RWPE2 (cell line): ENCODE measurements at regions not wholly inside any gene's neighbourhood (a gene's known extent, or its start where the extent isn't known, plus 50 kb on each side); places are given as distances from the start of the nearest gene placed in this dataset.

Experiments used
- ATAC-seq: fragments of 200-7000 bp; cut with Tn5 transposase; 3 replicates; pipeline ENCODE4 v1.9.1; 2021; ENCODE audit warnings: low read depth
- DNase-seq: peaks from one replicate; pipeline ENCODE4 v3.0.0-alpha.2; 2020; ENCODE audit warnings: low spot score
- H3K27ac ChIP-seq: fragments of 450-650 bp; 2 replicates; pipeline ENCODE4 v1.5.1; 2017; ENCODE audit warnings: mild to moderate bottlenecking; ENCODE audit not compliant: poor library complexity, severe bottlenecking
- H3K27me3 ChIP-seq: fragments of 250-450 bp; sonication (Bioruptor Pico); 2 replicates; pipeline ENCODE4 v1.5.1; 2021; ENCODE audit warnings: mild to moderate bottlenecking, moderate library complexity; ENCODE audit not compliant: insufficient read depth, poor library complexity, severe bottlenecking
- H3K36me3 ChIP-seq: fragments of 250-450 bp; sonication (Bioruptor Pico); 2 replicates; pipeline ENCODE4 v1.5.1; 2020; ENCODE audit warnings: low read depth, mild to moderate bottlenecking, moderate library complexity
- H3K4me1 ChIP-seq: fragments of 250-450 bp; sonication (Bioruptor Pico); 2 replicates; pipeline ENCODE4 v1.5.1; 2021; ENCODE audit warnings: mild to moderate bottlenecking, moderate library complexity; ENCODE audit not compliant: insufficient read depth, poor library complexity, severe bottlenecking
- H3K4me3 ChIP-seq: fragments of 250-450 bp; sonication (Bioruptor Pico); 2 replicates; pipeline ENCODE4 v1.5.1; 2021; ENCODE audit warnings: mild to moderate bottlenecking, moderate library complexity; ENCODE audit not compliant: severe bottlenecking
- H3K9me3 ChIP-seq: fragments of 250-450 bp; sonication (Bioruptor Pico); 2 replicates; pipeline ENCODE4 v1.5.1; 2021; ENCODE audit warnings: mild to moderate bottlenecking, moderate library complexity; ENCODE audit not compliant: severe bottlenecking
- CTCF ChIP-seq: fragments of 450-650 bp; IDR thresholded peaks from one replicate; pipeline ENCODE4 v1.5.1; 2017; ENCODE audit warnings: mild to moderate bottlenecking, moderate library complexity; ENCODE audit not compliant: poor library complexity, severe bottlenecking

- DNase-seq: no peak
- Histone ChIP-seq H3K9me3 (no peaks in the 10 kb centered on the region), H3K4me3 (no peak overlapping the region), H3K4me1 (no peaks in the 10 kb centered on the region), H3K36me3 (no peaks in the 10 kb centered on the region), H3K27me3 (no peaks in the 10 kb centered on the region), H3K27ac (no peak overlapping the region)
- no peak for ATAC-seq
- TF ChIP-seq CTCF: no peak
These were observed 389.5 kb downstream of the KCNJ2 start for GRCh38 chr17:70558821-70559220.

- ATAC-seq (no peak), DNase-seq (no peak)
- Histone ChIP-seq H3K4me3 (no peak overlapping the region), H3K4me1 (no peaks in the 10 kb centered on the region), H3K9me3 (no peaks in the 10 kb centered on the region), H3K36me3 (no peaks in the 10 kb centered on the region), H3K27ac (no peak overlapping the region), H3K27me3 (no peaks in the 10 kb centered on the region)
- no peak for TF ChIP-seq CTCF
These were observed 391.1 kb downstream of the KCNJ2 start for GRCh38 chr17:70560471-70560870.

GRCh38 chr17:70562137-70562536 lies 392.8 kb downstream of the KCNJ2 start:
- no peak for TF ChIP-seq CTCF
- no peaks in the 10 kb centered on the region for H3K4me1 ChIP-seq
- no peaks in the 10 kb centered on the region for H3K36me3 ChIP-seq
- H3K4me3 ChIP-seq: no peak overlapping the region
- DNase-seq (no peak), ATAC-seq (no peak)
- H3K27ac ChIP-seq: no peak overlapping the region
- no peaks in the 10 kb centered on the region for H3K9me3 ChIP-seq
- H3K27me3 ChIP-seq: no peaks in the 10 kb centered on the region

DNA sequence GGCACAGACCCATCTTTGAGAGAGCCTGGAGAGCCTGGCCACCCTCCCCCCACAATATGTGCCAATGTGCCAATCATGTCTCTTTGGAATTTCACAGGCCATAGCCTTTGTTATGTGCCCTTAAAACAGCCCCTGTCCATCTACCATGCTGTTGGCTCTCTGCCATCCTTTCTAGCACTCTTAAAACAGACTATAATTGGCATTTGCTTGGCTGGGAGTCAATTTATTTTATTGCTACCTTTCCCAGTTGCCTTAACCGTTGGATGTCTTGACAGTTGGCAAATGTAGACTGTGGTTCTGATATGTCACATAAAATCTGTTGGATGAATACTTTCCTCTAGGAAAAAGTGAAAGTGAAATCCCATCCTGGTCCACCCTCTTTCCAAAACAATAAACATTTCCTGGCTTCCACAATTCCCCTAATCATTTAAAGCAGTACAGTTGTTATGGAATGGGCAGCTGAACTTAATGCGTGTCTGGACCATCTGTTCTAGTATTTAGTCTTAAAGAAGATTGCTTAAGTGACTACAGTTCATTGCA lies 394.0 kb downstream of the KCNJ2 start:
- Histone ChIP-seq H3K36me3 (no peaks in the 10 kb centered on the region), H3K4me3 (no peak overlapping the region), H3K9me3 (peaks cover 4% of the 10 kb centered on the region), H3K27ac (no peak overlapping the region), H3K27me3 (no peaks in the 10 kb centered on the region), H3K4me1 (no peaks in the 10 kb centered on the region)
- no peak for DNase-seq
- no peak for TF ChIP-seq CTCF
- ATAC-seq: no peak

- no peak for DNase-seq
- Histone ChIP-seq H3K9me3 (peaks cover 4% of the 10 kb centered on the region), H3K36me3 (no peaks in the 10 kb centered on the region), H3K27me3 (no peaks in the 10 kb centered on the region), H3K4me3 (no peak overlapping the region), H3K4me1 (no peaks in the 10 kb centered on the region), H3K27ac (no peak overlapping the region)
- TF ChIP-seq CTCF: no peak
- ATAC-seq: no peak
These were observed 394.8 kb downstream of the KCNJ2 start for GRCh38 chr17:70564006-70564620.
